ENCODE measurements at regions not wholly inside any gene's neighbourhood (a gene's known extent, or its start where the extent isn't known, plus 50 kb on each side); places are given as distances from the start of the nearest gene placed in this dataset.

GRCh38 chr5:135700731-135701130 is 121.9 kb upstream of the CXCL14 start:
- Mint-ChIP-seq H3K9me3 (no peaks in the 10 kb centered on the region), H3K27me3 (no peaks in the 10 kb centered on the region), H3K4me3 (no peak overlapping the region), H3K27ac (no peak overlapping the region), H3K36me3 (ENCODE audit: low read depth) (no peaks in the 10 kb centered on the region), H3K4me1 (ENCODE audit: low read depth) (no peaks in the 10 kb centered on the region)
- H3K27me3 ChIP-seq (ENCODE audit: control insufficient read depth in 1 of 2, insufficient read depth in 2 of 2, low read length in 2 of 2): no peaks in the 10 kb centered on the region
- TF ChIP-seq CTCF (IDR thresholded peaks at IDR 0.05): no peak
- H3K36me3 ChIP-seq (ENCODE audit: insufficient read depth, low read length): no peaks in the 10 kb centered on the region
- ChIA-PET CTCF (no interaction called here), POLR2A (no interaction called here)
- DNase-seq (no peak), ATAC-seq (ENCODE audit: poor library complexity) (no peak)
- H3K9me3 ChIP-seq (ENCODE audit: control insufficient read depth in 1 of 2, insufficient read depth in 1 of 2, low read length in 2 of 2): peaks cover 0 to 8% of the 10 kb centered on the region in 2 experiments
- no peak overlapping the region for H3K27ac ChIP-seq (ENCODE audit: low read depth in 1 of 2, low read length in 2 of 2)
- intact Hi-C loops (cut with DNase I, micrococcal nuclease): no loop called here
- no peaks in the 10 kb centered on the region for H3K4me1 ChIP-seq (ENCODE audit: insufficient read depth, low read length)
- H3K4me3 ChIP-seq (ENCODE audit: low read length): no peak overlapping the region

GRCh38 chr5:135697959-135698345 is 119.2 kb upstream of the CXCL14 start:
- no peak for DNase-seq
- Mint-ChIP-seq H3K4me1 (ENCODE audit: low read depth) (no peaks in the 10 kb centered on the region), H3K27me3 (peaks cover 3% of the 10 kb centered on the region), H3K4me3 (no peak overlapping the region), H3K36me3 (ENCODE audit: low read depth) (no peaks in the 10 kb centered on the region), H3K9me3 (no peaks in the 10 kb centered on the region), H3K27ac (no peak overlapping the region)
- Histone ChIP-seq H3K9me3 (ENCODE audit: control insufficient read depth in 1 of 2, insufficient read depth in 1 of 2, low read length in 2 of 2) (peaks cover 0 to 10% of the 10 kb centered on the region in 2 experiments), H3K27me3 (ENCODE audit: control insufficient read depth in 1 of 2, insufficient read depth in 2 of 2, low read length in 2 of 2) (no peaks in the 10 kb centered on the region), H3K4me1 (ENCODE audit: insufficient read depth, low read length) (no peaks in the 10 kb centered on the region), H3K27ac (ENCODE audit: low read depth in 1 of 2, low read length in 2 of 2) (no peak overlapping the region), H3K36me3 (ENCODE audit: insufficient read depth, low read length) (no peaks in the 10 kb centered on the region), H3K4me3 (ENCODE audit: low read length) (no peak overlapping the region)
- no peak for TF ChIP-seq CTCF (IDR thresholded peaks at IDR 0.05)
- CTCF ChIA-PET: no interaction called here
- intact Hi-C loops (cut with DNase I, micrococcal nuclease): no loop called here
- ATAC-seq (ENCODE audit: poor library complexity): no peak
- POLR2A ChIA-PET: no interaction called here

- Mint-ChIP-seq H3K4me3 (no peak overlapping the region), H3K27me3 (peaks cover 5% of the 10 kb centered on the region), H3K4me1 (ENCODE audit: low read depth) (no peaks in the 10 kb centered on the region), H3K36me3 (ENCODE audit: low read depth) (no peaks in the 10 kb centered on the region), H3K9me3 (no peaks in the 10 kb centered on the region), H3K27ac (no peak overlapping the region)
- ATAC-seq (ENCODE audit: poor library complexity) (no peak), DNase-seq (no peak)
- ChIA-PET CTCF (no interaction called here), POLR2A (no interaction called here)
- Histone ChIP-seq H3K4me1 (ENCODE audit: insufficient read depth, low read length) (no peaks in the 10 kb centered on the region), H3K4me3 (ENCODE audit: low read length) (no peak overlapping the region), H3K27me3 (ENCODE audit: control insufficient read depth in 1 of 2, insufficient read depth in 2 of 2, low read length in 2 of 2) (no peaks in the 10 kb centered on the region), H3K9me3 (ENCODE audit: control insufficient read depth in 1 of 2, insufficient read depth in 1 of 2, low read length in 2 of 2) (peaks cover 0 to 10% of the 10 kb centered on the region in 2 experiments), H3K27ac (ENCODE audit: low read depth in 1 of 2, low read length in 2 of 2) (no peak overlapping the region), H3K36me3 (ENCODE audit: insufficient read depth, low read length) (no peaks in the 10 kb centered on the region)
- no peak for TF ChIP-seq CTCF (IDR thresholded peaks at IDR 0.05)
- intact Hi-C loops (cut with DNase I, micrococcal nuclease): no loop called here
Measured at GRCh38 chr5:135697251-135697958, 118.6 kb upstream of the CXCL14 start.

Data from CD4-positive, alpha-beta T cell (primary cell).